GM12874 (cell line): ENCODE measurements at regions not wholly inside any gene's neighbourhood (a gene's known extent, or its start where the extent isn't known, plus 50 kb on each side); places are given as distances from the start of the nearest gene placed in this dataset.

Experiments
- CTCF ChIP-seq: IDR thresholded peaks from 2 replicates; pipeline ENCODE4 v1.5.1; 2011; ENCODE audit warnings: low read depth, mild to moderate bottlenecking, control low read depth, low read length, moderate library complexity; ENCODE audit not compliant: insufficient read depth

GRCh38 chr15:50815958-50816590 is 50.6 kb upstream of the SPPL2A start:
- no peak for TF ChIP-seq CTCF
